Psoas muscle (tissue), 7 donors: ENCODE measurements at regions not wholly inside any gene's neighbourhood (a gene's known extent, or its start where the extent isn't known, plus 50 kb on each side); places are given as distances from the start of the nearest gene placed in this dataset.

ENCODE experiments used
- ATAC-seq, 4 donors: fragments of 200-7000 bp; cut with Tn5 transposase; one replicate each; pipeline ENCODE4 v1.9.1; 2020; ENCODE audit warnings: moderate library complexity in 3 of 4, mild to moderate bottlenecking in 2 of 4
- DNase-seq, 2 donors: peaks; one replicate each; pipeline ENCODE4 v3.0.0-alpha.2; 2020
- H3K27ac ChIP-seq: fragments of 200-600 bp; one replicate; pipeline ENCODE4 v1.8.0; 2022
- H3K27me3 ChIP-seq, 3 donors: fragments of 200-600 bp in 1 of 3; one replicate each; pipeline versions ENCODE4 v1.6.1 to v1.8.0; 2013 to 2022; ENCODE audit warnings: low read length in 2 of 3, mild to moderate bottlenecking in 2 of 3, moderate library complexity in 1 of 3; ENCODE audit not compliant: insufficient read depth in 3 of 3
- H3K36me3 ChIP-seq, 2 donors: fragments of 200-600 bp in 1 of 2; one replicate each; pipeline versions ENCODE4 v1.6.1 to v1.8.0; 2013 to 2022; ENCODE audit warnings: low read depth in 1 of 2, mild to moderate bottlenecking in 1 of 2, moderate library complexity in 1 of 2; ENCODE audit not compliant: insufficient read depth in 1 of 2
- H3K4me1 ChIP-seq: fragments of 200-600 bp; one replicate; pipeline ENCODE4 v1.8.0; 2022
- H3K4me3 ChIP-seq: fragments of 200-600 bp; one replicate; pipeline ENCODE4 v1.8.0; 2022; ENCODE audit warnings: mild to moderate bottlenecking
- H3K9me3 ChIP-seq: fragments of 200-600 bp; one replicate; pipeline ENCODE4 v1.8.0; 2022
- CTCF ChIP-seq: fragments of 200-600 bp; IDR thresholded peaks from one replicate; pipeline ENCODE4 v1.8.0; 2022; ENCODE audit warnings: antibody characterized with exemption
- WGBS, 3 donors: extraction: QIAGEN DNeasy Blood & Tissue Kit; methylation state at CpG; one replicate each; pipeline versions ENCODE4 v1.1.6 to v1.1.7; 2013; 5-methylcytosine and 5-hydroxymethylcytosine counted together
- intact Hi-C, 2 donors: fragments of 100-400 bp; cut with DNase I; formaldehyde crosslinking; loops; one replicate each; pipeline versions ENCODE4 v1.11.0 to v1.14.2; 2022
- donor health status: healthy with polysubstance abuse.
- donor health status: DM: no; HTN: no; CAD: no; lungs with moderate emphysema.
- donor health status: Bipolar disorder and iron deficiency.
- donor health status: healthy.
- donor health status: DM: yes; HTN: yes; CAD: no.
- donor health status: DM: no; HTN: no; CAD: no.
- donor health status: DM: yes; HTN: yes; CAD: no.

DNA sequence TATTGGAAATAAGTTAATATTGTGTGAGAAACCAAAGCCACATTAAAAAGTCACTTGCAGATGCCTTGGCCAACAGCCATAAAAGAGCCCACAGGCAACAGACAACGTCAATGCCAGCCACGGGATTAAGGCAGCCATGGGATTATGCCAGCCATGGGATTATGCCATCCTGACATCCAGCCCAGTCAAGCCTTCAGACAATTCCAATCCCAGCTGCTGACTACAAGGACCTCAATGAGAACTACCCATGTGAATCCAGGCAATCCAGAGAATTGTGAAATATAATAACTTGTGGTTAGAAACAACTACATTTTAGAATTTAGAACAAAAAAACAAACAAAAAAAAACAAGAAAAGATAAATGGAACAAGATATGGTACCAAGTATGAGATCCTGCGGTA lies 356.6 kb downstream of the EFNB2 start:
- Histone ChIP-seq H3K27me3 (no peaks in the 10 kb centered on the region), H3K36me3 (no peaks in the 10 kb centered on the region), H3K4me3 (no peak overlapping the region), H3K27ac (no peak overlapping the region), H3K9me3 (no peaks in the 10 kb centered on the region), H3K4me1 (no peaks in the 10 kb centered on the region)
- WGBS, 3 donors, result 39 to 51% (median 40%) methylated on average over 3 of the region's 3 CpGs
- ATAC-seq, result no peak
- TF ChIP-seq CTCF, result no peak
- no peak for DNase-seq
- intact Hi-C loops, result no loop called here

- Histone ChIP-seq H3K36me3 (no peaks in the 10 kb centered on the region), H3K4me3 (no peak overlapping the region), H3K27ac (no peak overlapping the region), H3K4me1 (no peaks in the 10 kb centered on the region), H3K27me3 (no peaks in the 10 kb centered on the region), H3K9me3 (no peaks in the 10 kb centered on the region)
- DNase-seq (no peak), ATAC-seq (no peak)
- 79 to 85% (median 83%) methylated on average over 5 of the region's 5 CpGs for WGBS, 3 donors
- no peak for TF ChIP-seq CTCF
- intact Hi-C loops, result no loop called here
Observed at GRCh38 chr13:106177146-106177545, 358.3 kb downstream of the EFNB2 start.

DNA sequence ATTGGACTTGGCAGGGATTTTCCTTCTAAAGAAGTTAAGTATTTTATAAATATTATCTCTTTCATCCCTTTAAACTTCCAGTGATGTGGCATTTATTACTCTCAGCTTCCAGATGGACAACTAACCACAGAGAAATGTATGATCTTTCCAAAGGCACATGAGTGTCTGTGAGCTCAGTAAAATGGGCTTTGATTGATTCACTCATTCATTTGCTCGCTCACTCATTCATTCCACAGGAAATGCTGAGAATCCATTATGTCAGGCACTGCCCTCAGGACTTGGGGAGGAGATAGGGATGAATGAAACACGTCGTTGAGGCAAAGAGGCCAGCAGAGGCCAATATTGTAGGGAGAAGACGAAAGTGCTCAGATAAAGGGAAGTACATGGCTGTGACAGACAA lies 359.3 kb downstream of the EFNB2 start:
- H3K27ac ChIP-seq, result no peak overlapping the region
- no peak overlapping the region for H3K4me3 ChIP-seq
- intact Hi-C loops, result no loop called here
- ATAC-seq (no peak), DNase-seq (no peak)
- 83 to 85% (median 84%) methylated on average over 4 of the region's 4 CpGs for WGBS, 3 donors
- no peak for TF ChIP-seq CTCF
- no peaks in the 10 kb centered on the region for H3K9me3 ChIP-seq
- H3K27me3 ChIP-seq, result no peaks in the 10 kb centered on the region
- no peaks in the 10 kb centered on the region for H3K36me3 ChIP-seq
- H3K4me1 ChIP-seq, result no peaks in the 10 kb centered on the region

- Histone ChIP-seq H3K9me3 (no peaks in the 10 kb centered on the region), H3K4me3 (no peak overlapping the region), H3K27ac (no peak overlapping the region), H3K4me1 (no peaks in the 10 kb centered on the region), H3K27me3 (no peaks in the 10 kb centered on the region), H3K36me3 (no peaks in the 10 kb centered on the region)
- ATAC-seq (no peak), DNase-seq (no peak)
- no peak for TF ChIP-seq CTCF
- intact Hi-C loops, result no loop called here
- WGBS, 3 donors, result 34 to 47% (median 36%) methylated on average over 7 of the region's 7 CpGs
Observed at GRCh38 chr13:106173891-106174610, 361.4 kb downstream of the EFNB2 start.

DNA sequence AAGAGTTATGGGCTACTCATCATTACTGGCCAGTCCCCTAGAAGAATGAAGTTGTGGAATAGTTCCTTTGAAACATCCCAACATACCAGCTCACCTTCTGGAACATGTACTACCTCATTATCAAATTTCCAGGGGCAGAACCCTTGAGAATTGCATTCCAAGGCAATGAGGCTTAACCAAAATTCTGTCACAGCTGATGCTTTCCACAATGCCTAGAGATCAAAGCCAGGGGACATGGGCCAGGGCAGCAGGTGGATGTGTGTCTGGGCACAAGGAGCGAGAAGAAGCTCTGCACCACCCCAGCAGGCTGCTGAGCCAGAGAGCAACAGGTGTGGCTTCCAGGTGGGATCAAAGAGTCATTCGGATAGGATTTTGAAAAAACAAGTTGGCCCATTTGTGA lies 362.1 kb downstream of the EFNB2 start:
- H3K27me3 ChIP-seq, result no peaks in the 10 kb centered on the region
- no peaks in the 10 kb centered on the region for H3K9me3 ChIP-seq
- intact Hi-C loops, result no loop called here
- DNase-seq (no peak), ATAC-seq (no peak)
- H3K4me1 ChIP-seq, result no peaks in the 10 kb centered on the region
- WGBS, 3 donors, result 23 to 37% (median 26%) methylated on average over 2 of the region's 2 CpGs
- H3K4me3 ChIP-seq, result no peak overlapping the region
- no peak overlapping the region for H3K27ac ChIP-seq
- TF ChIP-seq CTCF, result no peak
- no peaks in the 10 kb centered on the region for H3K36me3 ChIP-seq
